SK-N-SH (cell line): ENCODE measurements at regions not wholly inside any gene's neighbourhood (a gene's known extent, or its start where the extent isn't known, plus 50 kb on each side); places are given as distances from the start of the nearest gene placed in this dataset.

Experiments used
- CTCF ChIP-seq: fragments of 200-600 bp; sonication (generic); IDR thresholded peaks from 2 replicates; pipeline ENCODE4 v1.6.1; 2017; ENCODE audit warnings: antibody characterized with exemption, mild to moderate bottlenecking, moderate library complexity
- JUND ChIP-seq: IDR thresholded peaks from 2 replicates; pipeline ENCODE4 v1.4.0; 2012
- MAX ChIP-seq: IDR thresholded peaks from 2 replicates; pipeline ENCODE4 v1.4.0; 2012; ENCODE audit warnings: low read depth
- MEF2A ChIP-seq: IDR thresholded peaks from 2 replicates; pipeline ENCODE4 v1.4.0; 2012; ENCODE audit warnings: low read depth, borderline replicate concordance
- POLR2AphosphoS5 ChIP-seq: IDR thresholded peaks from 2 replicates; pipeline ENCODE4 v1.6.1; 2012; ENCODE audit warnings: low read depth, low read length
- REST ChIP-seq: IDR thresholded peaks from 2 replicates; pipeline ENCODE4 v1.6.1; 2012; ENCODE audit warnings: mild to moderate bottlenecking, low read depth, low read length, moderate library complexity
- RFX5 ChIP-seq: IDR thresholded peaks from 2 replicates; pipeline ENCODE4 v1.6.1; 2012; ENCODE audit warnings: mild to moderate bottlenecking, improper control_type of control experiment, low read length

GRCh38 chr20:39853050-39853449 is 836.0 kb downstream of the MAFB start:
- TF ChIP-seq POLR2AphosphoS5: no peak
- TF ChIP-seq CTCF: no peak
- no peak for TF ChIP-seq REST
- no peak for TF ChIP-seq JUND
- no peak for TF ChIP-seq RFX5
- TF ChIP-seq MAX: no peak
- TF ChIP-seq MEF2A: no peak
